Astrocyte (in vitro differentiated cells and primary cell): ENCODE measurements at regions not wholly inside any gene's neighbourhood (a gene's known extent, or its start where the extent isn't known, plus 50 kb on each side); places are given as distances from the start of the nearest gene placed in this dataset.

ENCODE experiments used
- DNase-seq: peaks from one replicate; pipeline ENCODE4 v3.0.0-alpha.2; 2010; ENCODE audit warnings: low read depth
- FAIRE-seq: peaks from 2 replicates; lab custom pipeline; 2011; peaks lifted over from hg19 to GRCh38; lab: Jason Lieb, UNC
- H2AFZ ChIP-seq: 2 replicates; pipeline ENCODE4 v1.6.0; 2012; ENCODE audit warnings: low read depth, low read length, inconsistent platforms
- H3K27ac ChIP-seq: 2 replicates; pipeline ENCODE4 v1.5.1; 2011; ENCODE audit warnings: low read depth, low read length, inconsistent platforms
- H3K27me3 ChIP-seq: 2 replicates; pipeline ENCODE4 v1.6.0; 2011; ENCODE audit warnings: low read length, inconsistent platforms; ENCODE audit not compliant: insufficient read depth
- H3K36me3 ChIP-seq: 2 replicates; pipeline ENCODE4 v1.5.1; 2011; ENCODE audit warnings: low read length, inconsistent platforms; ENCODE audit not compliant: insufficient read depth
- H3K4me1 ChIP-seq: 2 replicates; pipeline ENCODE4 v1.5.1; 2011; ENCODE audit warnings: low read length, inconsistent platforms; ENCODE audit not compliant: insufficient read depth
- H3K4me2 ChIP-seq: 2 replicates; pipeline ENCODE4 v1.6.0; 2012; ENCODE audit warnings: low read length, inconsistent platforms
- H3K4me3 ChIP-seq: 2 replicates; pipeline ENCODE4 v1.5.1; 2011; ENCODE audit warnings: low read depth, mild to moderate bottlenecking, low read length, inconsistent platforms; ENCODE audit not compliant: insufficient read depth
- H3K79me2 ChIP-seq: 2 replicates; pipeline ENCODE4 v1.6.0; 2012; ENCODE audit warnings: mild to moderate bottlenecking, low read length, inconsistent platforms; ENCODE audit not compliant: insufficient read depth
- H3K9ac ChIP-seq: 2 replicates; pipeline ENCODE4 v1.6.0; 2012; ENCODE audit warnings: mild to moderate bottlenecking, low read length, inconsistent platforms
- H3K9me3 ChIP-seq: 2 replicates; pipeline ENCODE4 v1.5.1; 2012; ENCODE audit warnings: low read depth, mild to moderate bottlenecking, low read length, inconsistent platforms; ENCODE audit not compliant: insufficient read depth
- H4K20me1 ChIP-seq: 2 replicates; pipeline ENCODE4 v1.6.0; 2012; ENCODE audit warnings: low read length, inconsistent platforms; ENCODE audit not compliant: insufficient read depth
- H3K27ac Mint-ChIP-seq: one replicate; pipeline ENCODE4 v1.8.0; 2021; ENCODE audit warnings: mild to moderate bottlenecking, mixed read lengths; ENCODE audit not compliant: unreplicated experiment
- H3K27me3 Mint-ChIP-seq: one replicate; pipeline ENCODE4 v1.8.0; 2021; ENCODE audit warnings: low read depth, mixed read lengths; ENCODE audit not compliant: unreplicated experiment
- H3K36me3 Mint-ChIP-seq: one replicate; pipeline ENCODE4 v1.8.0; 2021; ENCODE audit warnings: low read depth, mixed read lengths; ENCODE audit not compliant: unreplicated experiment
- H3K4me1 Mint-ChIP-seq: one replicate; pipeline ENCODE4 v1.8.0; 2021; ENCODE audit warnings: low read depth, mixed read lengths; ENCODE audit not compliant: unreplicated experiment
- H3K4me3 Mint-ChIP-seq: one replicate; pipeline ENCODE4 v1.8.0; 2021; ENCODE audit warnings: mild to moderate bottlenecking, moderate library complexity, mixed read lengths; ENCODE audit not compliant: unreplicated experiment
- H3K9me3 Mint-ChIP-seq: one replicate; pipeline ENCODE4 v1.8.0; 2021; ENCODE audit warnings: mild to moderate bottlenecking, mixed read lengths; ENCODE audit not compliant: unreplicated experiment
- CTCF ChIP-seq: IDR thresholded peaks from 2 replicates; pipeline ENCODE4 v1.5.1; 2011; ENCODE audit warnings: low read depth, mild to moderate bottlenecking, inconsistent platforms, low read length, moderate library complexity; ENCODE audit not compliant: insufficient read depth
- EZH2 ChIP-seq: IDR thresholded peaks from 2 replicates; pipeline ENCODE4 v1.6.1; 2012; ENCODE audit warnings: mild to moderate bottlenecking, low read length, inconsistent platforms; ENCODE audit not compliant: insufficient read depth

GRCh38 chr13:111859354-111860230, 207.4 kb upstream of the SOX1 start:
- H3K27me3 Mint-ChIP-seq: peaks cover 62% of the 10 kb centered on the region
- Histone ChIP-seq H3K4me2 (no peak overlapping the region), H3K27ac (no peak overlapping the region), H3K9me3 (peaks cover 11% of the 10 kb centered on the region), H3K79me2 (no peaks in the 10 kb centered on the region), H3K9ac (no peak overlapping the region), H2AFZ (no peak overlapping the region), H4K20me1 (no peaks in the 10 kb centered on the region), H3K4me3 (no peak overlapping the region), H3K4me1 (no peaks in the 10 kb centered on the region), H3K27me3 (no peaks in the 10 kb centered on the region), H3K36me3 (no peaks in the 10 kb centered on the region)
- no peak overlapping the region for H3K4me3 Mint-ChIP-seq
- H3K9me3 Mint-ChIP-seq: peaks cover 9% of the 10 kb centered on the region
- peaks cover 3% of the 10 kb centered on the region for H3K4me1 Mint-ChIP-seq
- FAIRE-seq (no peak), DNase-seq (no peak)
- no peaks in the 10 kb centered on the region for H3K36me3 Mint-ChIP-seq
- no peak overlapping the region for H3K27ac Mint-ChIP-seq
- TF ChIP-seq CTCF (no peak), EZH2 (no peak)

- H3K4me3 Mint-ChIP-seq: no peak overlapping the region
- Histone ChIP-seq H4K20me1 (no peaks in the 10 kb centered on the region), H3K4me1 (no peaks in the 10 kb centered on the region), H3K36me3 (no peaks in the 10 kb centered on the region), H3K9me3 (peaks cover 9% of the 10 kb centered on the region), H3K27ac (no peak overlapping the region), H3K27me3 (no peaks in the 10 kb centered on the region), H3K4me3 (no peak overlapping the region), H3K79me2 (no peaks in the 10 kb centered on the region), H3K9ac (no peak overlapping the region), H3K4me2 (no peak overlapping the region), H2AFZ (no peak overlapping the region)
- DNase-seq: no peak
- no peak for FAIRE-seq
- H3K4me1 Mint-ChIP-seq: peaks cover 3% of the 10 kb centered on the region
- TF ChIP-seq EZH2 (no peak), CTCF (no peak)
- peaks cover 63% of the 10 kb centered on the region for H3K27me3 Mint-ChIP-seq
- H3K9me3 Mint-ChIP-seq: peaks cover 9% of the 10 kb centered on the region
- no peaks in the 10 kb centered on the region for H3K36me3 Mint-ChIP-seq
- H3K27ac Mint-ChIP-seq: no peak overlapping the region
Observed at GRCh38 chr13:111860231-111860552, 206.8 kb upstream of the SOX1 start.

- Mint-ChIP-seq H3K9me3 (peaks cover 9% of the 10 kb centered on the region), H3K4me3 (no peak overlapping the region), H3K4me1 (peaks cover 3% of the 10 kb centered on the region), H3K36me3 (no peaks in the 10 kb centered on the region), H3K27ac (no peak overlapping the region), H3K27me3 (peaks cover 62% of the 10 kb centered on the region)
- Histone ChIP-seq H4K20me1 (no peaks in the 10 kb centered on the region), H3K4me1 (no peaks in the 10 kb centered on the region), H3K79me2 (no peaks in the 10 kb centered on the region), H3K4me3 (no peak overlapping the region), H3K27ac (no peak overlapping the region), H3K36me3 (no peaks in the 10 kb centered on the region), H3K9me3 (peaks cover 6% of the 10 kb centered on the region), H2AFZ (no peak overlapping the region), H3K9ac (no peak overlapping the region), H3K4me2 (no peak overlapping the region), H3K27me3 (no peaks in the 10 kb centered on the region)
- DNase-seq: no peak
- no peak for FAIRE-seq
- TF ChIP-seq EZH2 (no peak), CTCF (no peak)
Observed at GRCh38 chr13:111861319-111861718, 205.6 kb upstream of the SOX1 start.
